Prostate gland (tissue), 2 donors: ENCODE measurements at regions not wholly inside any gene's neighbourhood (a gene's known extent, or its start where the extent isn't known, plus 50 kb on each side); places are given as distances from the start of the nearest gene placed in this dataset.

Source experiments
- DNase-seq: peaks from one replicate; pipeline ENCODE4 v3.0.0-alpha.2; 2019; ENCODE audit warnings: low spot score
- H3K27ac ChIP-seq, 2 donors: fragments of 200-600 bp; sonication (generic); 2 replicates each; pipeline ENCODE4 v1.5.1; 2017 to 2019
- H3K27me3 ChIP-seq: fragments of 200-600 bp; sonication (generic); replicated peaks from 2 replicates; pipeline ENCODE4 v1.5.1; 2019; ENCODE audit not compliant: insufficient read depth
- H3K36me3 ChIP-seq, 2 donors: fragments of 200-600 bp; sonication (generic); 1 replicate in 1 of 2; 2 replicates in 1 of 2; pipeline versions ENCODE4 v1.5.1 to v1.8.1; 2017 to 2019
- H3K4me1 ChIP-seq: fragments of 200-600 bp; sonication (generic); replicated peaks from 2 replicates; pipeline ENCODE4 v1.5.1; 2019
- H3K4me3 ChIP-seq, 2 donors: fragments of 200-600 bp; sonication (generic); 2 replicates each; pipeline ENCODE4 v1.5.1; 2017 to 2019
- H3K9me3 ChIP-seq: fragments of 200-600 bp; sonication (generic); 2 replicates; pipeline ENCODE4 v1.5.1; 2017
- POLR2A ChIP-seq: fragments of 450-650 bp; IDR thresholded peaks from one replicate; pipeline ENCODE4 v1.6.1; 2016; ENCODE audit warnings: antibody characterized with exemption, mild to moderate bottlenecking
- POLR2AphosphoS5 ChIP-seq: sonication (generic); formaldehyde crosslinking; IDR thresholded peaks from one replicate; pipeline ENCODE4 v1.6.1; 2017; ENCODE audit warnings: antibody characterized with exemption
- WGBS: methylation state at CpG from one replicate; pipeline ENCODE4 v1.1.5; 2018; 5-methylcytosine and 5-hydroxymethylcytosine counted together
- intact Hi-C: fragments of 100-400 bp; cut with DNase I; formaldehyde crosslinking; loops from one replicate; pipeline ENCODE4 v1.14.2; 2022
- TF ChIP-seq, protein P1 (sequence below), 4 experiments: fragments of 200-600 bp in 2 of 4; fragments of 450-650 bp in 2 of 4; sonication (generic) in 2 of 4; IDR thresholded peaks; 1 replicate in 3 of 4; 2 replicates in 1 of 4; pipeline ENCODE4 v1.5.1; 2016 to 2019; ENCODE audit warnings: antibody characterized with exemption in 4 of 4, mild to moderate bottlenecking in 2 of 4, moderate library complexity in 2 of 4

DNA sequence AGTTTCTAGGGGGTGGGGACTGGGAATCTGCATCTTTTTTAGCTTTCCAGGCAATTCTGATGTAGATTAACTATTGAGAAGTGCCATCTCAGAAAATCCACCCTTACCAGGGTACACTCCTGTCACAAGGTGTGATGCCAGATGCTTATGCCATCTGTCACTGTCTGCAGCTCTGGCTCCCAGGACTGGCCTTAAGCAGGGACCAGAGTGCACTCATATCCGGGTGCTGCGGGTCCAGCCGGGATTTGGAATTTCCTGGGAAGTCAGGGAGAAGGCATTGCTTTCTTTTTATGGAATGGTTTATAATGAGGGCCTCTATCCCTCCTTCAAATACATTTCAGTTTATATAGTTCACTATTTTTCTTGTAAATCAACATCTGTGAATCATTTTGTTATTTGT, 92.6 kb downstream of the TMEM174 start:
- no peak for TF ChIP-seq POLR2A
- TF ChIP-seq, protein P1, sequence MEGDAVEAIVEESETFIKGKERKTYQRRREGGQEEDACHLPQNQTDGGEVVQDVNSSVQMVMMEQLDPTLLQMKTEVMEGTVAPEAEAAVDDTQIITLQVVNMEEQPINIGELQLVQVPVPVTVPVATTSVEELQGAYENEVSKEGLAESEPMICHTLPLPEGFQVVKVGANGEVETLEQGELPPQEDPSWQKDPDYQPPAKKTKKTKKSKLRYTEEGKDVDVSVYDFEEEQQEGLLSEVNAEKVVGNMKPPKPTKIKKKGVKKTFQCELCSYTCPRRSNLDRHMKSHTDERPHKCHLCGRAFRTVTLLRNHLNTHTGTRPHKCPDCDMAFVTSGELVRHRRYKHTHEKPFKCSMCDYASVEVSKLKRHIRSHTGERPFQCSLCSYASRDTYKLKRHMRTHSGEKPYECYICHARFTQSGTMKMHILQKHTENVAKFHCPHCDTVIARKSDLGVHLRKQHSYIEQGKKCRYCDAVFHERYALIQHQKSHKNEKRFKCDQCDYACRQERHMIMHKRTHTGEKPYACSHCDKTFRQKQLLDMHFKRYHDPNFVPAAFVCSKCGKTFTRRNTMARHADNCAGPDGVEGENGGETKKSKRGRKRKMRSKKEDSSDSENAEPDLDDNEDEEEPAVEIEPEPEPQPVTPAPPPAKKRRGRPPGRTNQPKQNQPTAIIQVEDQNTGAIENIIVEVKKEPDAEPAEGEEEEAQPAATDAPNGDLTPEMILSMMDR (IDR thresholded peaks at IDR 0.05): no peak
- TF ChIP-seq POLR2AphosphoS5: no peak
- H3K4me1 ChIP-seq: no peaks in the 10 kb centered on the region
- H3K36me3 ChIP-seq: no peaks in the 10 kb centered on the region
- intact Hi-C loops: no loop called here
- H3K4me3 ChIP-seq: no peak overlapping the region
- DNase-seq: no peak
- no peaks in the 10 kb centered on the region for H3K27me3 ChIP-seq
- H3K9me3 ChIP-seq: no peaks in the 10 kb centered on the region
- 82% methylated on average over 3 of the region's 3 CpGs for WGBS
- H3K27ac ChIP-seq: no peak overlapping the region

DNA sequence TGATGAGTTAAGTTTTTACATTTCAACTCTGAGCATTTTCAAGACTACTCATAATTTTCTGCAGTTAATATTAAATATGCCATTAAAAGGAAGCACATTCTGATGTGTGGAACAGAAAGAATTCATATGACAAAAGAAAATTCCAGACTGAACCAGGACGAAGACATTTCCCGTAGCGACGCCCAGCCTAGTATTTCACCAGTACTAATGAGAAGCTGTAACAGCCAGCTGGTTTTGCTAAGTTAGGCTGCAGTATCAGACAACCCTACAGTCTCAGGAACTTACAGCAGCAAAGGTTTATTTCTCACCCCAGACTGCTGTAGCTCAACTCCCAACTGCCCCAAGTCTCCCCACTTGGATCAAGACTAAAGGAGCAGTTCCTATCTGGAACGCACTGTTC, 91.6 kb downstream of the TMEM174 start:
- TF ChIP-seq, protein P1 (IDR thresholded peaks at IDR 0.05): no peak
- TF ChIP-seq POLR2AphosphoS5: no peak
- no peak for TF ChIP-seq POLR2A
- 76% methylated on average over 5 of the region's 5 CpGs for WGBS
- intact Hi-C loops: no loop called here

DNA sequence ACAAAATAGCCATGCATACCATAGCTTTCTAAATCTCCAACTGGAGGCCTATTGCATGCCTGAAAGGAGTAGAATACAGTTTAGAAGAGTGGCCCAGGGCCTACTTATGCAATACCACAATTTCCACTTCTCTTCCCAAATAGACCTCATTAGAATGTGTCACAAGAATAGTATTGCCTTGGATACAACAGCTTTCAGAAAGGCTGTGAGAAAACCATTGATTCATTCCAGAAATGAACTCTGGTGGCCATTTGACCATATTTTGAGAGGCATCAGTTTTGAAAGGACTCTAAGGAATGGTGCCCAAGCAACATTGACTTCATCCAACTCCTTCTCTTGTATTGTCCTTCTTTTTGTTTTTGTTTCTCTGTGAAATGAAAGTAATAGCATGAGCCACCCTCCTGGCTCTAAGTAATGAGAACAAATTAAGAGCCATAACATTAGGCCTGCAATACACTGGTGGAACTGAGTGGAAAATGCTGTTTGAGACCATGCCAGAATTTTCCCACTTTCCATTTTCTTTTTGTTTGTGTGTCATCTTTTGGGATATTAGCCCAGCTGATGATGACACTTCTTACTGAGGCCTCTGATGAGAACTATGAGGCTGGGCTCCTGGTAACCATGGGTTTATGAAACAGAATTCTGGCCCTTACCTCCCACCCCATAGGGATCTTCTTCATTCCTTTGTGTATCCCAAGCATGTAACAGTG, 90.2 kb downstream of the TMEM174 start:
- TF ChIP-seq POLR2AphosphoS5: no peak
- TF ChIP-seq, protein P1 (IDR thresholded peaks at IDR 0.05): no peak
- TF ChIP-seq POLR2A: no peak
- Histone ChIP-seq H3K27ac (no peak overlapping the region), H3K36me3 (no peaks in the 10 kb centered on the region), H3K4me1 (no peaks in the 10 kb centered on the region), H3K4me3 (no peak overlapping the region), H3K9me3 (no peaks in the 10 kb centered on the region), H3K27me3 (no peaks in the 10 kb centered on the region)
- intact Hi-C loops: no loop called here
- no peak for DNase-seq

More for the DNA sequence above, 91.6 kb downstream of the TMEM174 start:
- no peaks in the 10 kb centered on the region for H3K9me3 ChIP-seq
- DNase-seq: no peak
- H3K27me3 ChIP-seq: no peaks in the 10 kb centered on the region
- H3K4me3 ChIP-seq: no peak overlapping the region
- no peak overlapping the region for H3K27ac ChIP-seq
- H3K4me1 ChIP-seq: no peaks in the 10 kb centered on the region
- no peaks in the 10 kb centered on the region for H3K36me3 ChIP-seq

DNA sequence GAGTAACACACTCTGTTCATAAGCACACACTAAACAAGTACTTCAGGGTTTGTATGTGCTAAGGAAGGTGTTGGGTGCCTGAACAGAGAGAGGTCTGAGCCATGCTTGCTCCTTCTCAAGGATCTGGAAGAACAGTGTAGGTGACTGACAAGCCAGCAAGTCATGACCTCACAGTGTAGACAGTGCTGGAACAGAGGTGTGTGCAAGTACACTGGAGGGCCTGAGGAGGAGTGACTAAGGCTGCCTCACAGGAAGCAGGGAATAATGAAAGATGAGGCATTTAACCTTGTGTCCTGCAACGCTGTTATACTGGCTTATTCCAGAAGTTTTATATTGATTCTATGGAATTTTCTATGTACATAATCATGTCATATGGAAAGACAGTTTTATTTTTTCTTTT, 83.9 kb downstream of the TMEM174 start:
- TF ChIP-seq POLR2A (no peak), POLR2AphosphoS5 (no peak)
- TF ChIP-seq, protein P1 (IDR thresholded peaks at IDR 0.05): no peak
- no peaks in the 10 kb centered on the region for H3K36me3 ChIP-seq
- DNase-seq: no peak
- H3K4me1 ChIP-seq: no peaks in the 10 kb centered on the region
- H3K9me3 ChIP-seq: no peaks in the 10 kb centered on the region
- no peak overlapping the region for H3K4me3 ChIP-seq
- WGBS: 86% methylated on average over 1 of the region's 1 CpG
- H3K27me3 ChIP-seq: no peaks in the 10 kb centered on the region
- H3K27ac ChIP-seq: no peak overlapping the region
- intact Hi-C loops: no loop called here

DNA sequence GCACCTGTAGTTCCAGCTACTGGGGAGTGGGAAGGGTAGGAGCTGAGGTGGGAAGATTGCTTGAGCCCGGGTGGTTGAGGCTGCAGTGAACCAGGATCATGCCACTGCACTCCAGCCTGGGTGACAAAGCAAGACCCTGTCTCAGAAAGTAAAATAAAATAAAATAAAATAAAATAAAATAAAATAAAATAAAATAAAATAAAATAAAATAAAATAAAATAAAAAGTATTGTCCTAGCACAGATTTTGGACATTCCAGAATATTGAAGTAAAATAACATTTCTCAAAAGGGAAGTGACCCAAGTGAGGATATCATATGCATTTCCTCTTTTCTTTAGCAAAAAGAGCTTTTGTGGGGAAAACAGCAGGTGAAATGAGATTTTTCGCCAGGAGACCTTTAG, 83.5 kb downstream of the TMEM174 start:
- WGBS: 92% methylated on average over 2 of the region's 2 CpGs
- no peak overlapping the region for H3K4me3 ChIP-seq

More for the DNA sequence above, 83.5 kb downstream of the TMEM174 start:
- Histone ChIP-seq H3K9me3 (no peaks in the 10 kb centered on the region), H3K36me3 (no peaks in the 10 kb centered on the region), H3K27ac (no peak overlapping the region), H3K27me3 (no peaks in the 10 kb centered on the region), H3K4me1 (no peaks in the 10 kb centered on the region)
- intact Hi-C loops: no loop called here
- no peak for DNase-seq
- TF ChIP-seq, protein P1 (IDR thresholded peaks at IDR 0.05): no peak
- TF ChIP-seq POLR2AphosphoS5 (no peak), POLR2A (no peak)
